Smooth muscle cell (in vitro differentiated cells): ENCODE measurements at regions not wholly inside any gene's neighbourhood (a gene's known extent, or its start where the extent isn't known, plus 50 kb on each side); places are given as distances from the start of the nearest gene placed in this dataset.

Experiments
- DNase-seq: peaks from one replicate; lab custom pipeline; 2025; ENCODE audit not compliant: unreplicated experiment; lab: John Stamatoyannopoulos, UW
- H2AFZ ChIP-seq: fragments of 200-600 bp; sonication (generic); 2 replicates; pipeline ENCODE4 v1.6.0; 2016; ENCODE audit warnings: antibody characterized with exemption, low read depth, mild to moderate bottlenecking
- H3F3A ChIP-seq: fragments of 200-600 bp; sonication (generic); 2 replicates; pipeline ENCODE4 v1.6.0; 2017; ENCODE audit warnings: antibody characterized with exemption, low read depth
- H3K27ac ChIP-seq: fragments of 200-600 bp; sonication (generic); 2 replicates; pipeline ENCODE4 v1.5.1; 2016; ENCODE audit warnings: low read depth, mild to moderate bottlenecking
- H3K27me3 ChIP-seq: fragments of 200-600 bp; sonication (generic); 2 replicates; pipeline ENCODE4 v1.6.1; 2016; ENCODE audit warnings: low read depth, mild to moderate bottlenecking
- H3K36me3 ChIP-seq: fragments of 200-600 bp; sonication (generic); 2 replicates; pipeline ENCODE4 v1.5.1; 2016; ENCODE audit warnings: low read depth
- H3K4me1 ChIP-seq: fragments of 200-600 bp; sonication (generic); 2 replicates; pipeline ENCODE4 v1.5.1; 2016; ENCODE audit warnings: low read depth
- H3K4me2 ChIP-seq: fragments of 200-600 bp; sonication (generic); 2 replicates; pipeline ENCODE4 v1.6.0; 2016; ENCODE audit warnings: mild to moderate bottlenecking
- H3K4me3 ChIP-seq: fragments of 200-600 bp; sonication (generic); 2 replicates; pipeline ENCODE4 v1.5.1; 2016; ENCODE audit warnings: mild to moderate bottlenecking
- H3K79me2 ChIP-seq: fragments of 200-600 bp; sonication (generic); 2 replicates; pipeline ENCODE4 v1.6.0; 2016; ENCODE audit warnings: low read depth, mild to moderate bottlenecking
- H3K9ac ChIP-seq: fragments of 200-600 bp; sonication (generic); 2 replicates; pipeline ENCODE4 v1.6.0; 2016; ENCODE audit warnings: low read depth
- H3K9me3 ChIP-seq: fragments of 200-600 bp; sonication (generic); replicated peaks from 2 replicates; pipeline ENCODE4 v1.5.1; 2016; ENCODE audit warnings: low read depth
- H4K20me1 ChIP-seq: fragments of 200-600 bp; sonication (generic); 2 replicates; pipeline ENCODE4 v1.6.0; 2016; ENCODE audit warnings: low read depth
- WGBS: methylation state at CpG from one replicate; pipeline ENCODE4 v1.1.7; 2016; ENCODE audit warnings: low lambda C conversion rate; 5-methylcytosine and 5-hydroxymethylcytosine counted together
- TF ChIP-seq, protein P1 (sequence below): fragments of 200-600 bp; sonication (generic); IDR thresholded peaks from 2 replicates; pipeline ENCODE4 v1.5.1; 2017; ENCODE audit warnings: borderline replicate concordance, mild to moderate bottlenecking, antibody characterized with exemption; ENCODE audit not compliant: insufficient read depth, poor library complexity, severe bottlenecking

DNA sequence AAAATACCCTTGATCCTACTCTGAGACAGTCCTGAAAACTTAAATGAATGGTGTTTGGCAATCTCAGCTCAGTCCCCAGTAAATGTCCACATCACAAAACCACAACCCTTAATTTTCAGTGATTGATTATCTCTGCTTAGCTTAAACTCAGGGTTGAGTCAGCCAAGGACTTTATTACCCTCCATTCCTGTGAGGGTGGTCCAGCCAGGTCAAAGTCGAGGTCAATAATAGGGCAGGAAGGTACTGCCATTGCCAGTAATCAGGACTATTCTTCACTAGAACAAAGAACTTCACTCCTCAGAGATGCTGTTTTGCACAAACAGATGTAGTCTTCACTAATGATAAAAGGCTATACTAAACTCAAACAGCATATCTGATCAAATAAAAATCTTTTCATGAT, 499.4 kb downstream of the ISL1 start:
- Histone ChIP-seq H3K4me2 (peak overlapping the region; percentile 50), H3K4me1 (peaks cover 13% of the 10 kb centered on the region), H3K36me3 (no peaks in the 10 kb centered on the region), H4K20me1 (no peaks in the 10 kb centered on the region), H3K9me3 (no peaks in the 10 kb centered on the region), H3K27ac (no peak overlapping the region), H3F3A (no peaks in the 10 kb centered on the region), H3K79me2 (no peaks in the 10 kb centered on the region), H3K9ac (no peak overlapping the region), H3K27me3 (no peaks in the 10 kb centered on the region), H3K4me3 (no peak overlapping the region), H2AFZ (peak overlapping the region; percentile 19)
- TF ChIP-seq, protein P1, sequence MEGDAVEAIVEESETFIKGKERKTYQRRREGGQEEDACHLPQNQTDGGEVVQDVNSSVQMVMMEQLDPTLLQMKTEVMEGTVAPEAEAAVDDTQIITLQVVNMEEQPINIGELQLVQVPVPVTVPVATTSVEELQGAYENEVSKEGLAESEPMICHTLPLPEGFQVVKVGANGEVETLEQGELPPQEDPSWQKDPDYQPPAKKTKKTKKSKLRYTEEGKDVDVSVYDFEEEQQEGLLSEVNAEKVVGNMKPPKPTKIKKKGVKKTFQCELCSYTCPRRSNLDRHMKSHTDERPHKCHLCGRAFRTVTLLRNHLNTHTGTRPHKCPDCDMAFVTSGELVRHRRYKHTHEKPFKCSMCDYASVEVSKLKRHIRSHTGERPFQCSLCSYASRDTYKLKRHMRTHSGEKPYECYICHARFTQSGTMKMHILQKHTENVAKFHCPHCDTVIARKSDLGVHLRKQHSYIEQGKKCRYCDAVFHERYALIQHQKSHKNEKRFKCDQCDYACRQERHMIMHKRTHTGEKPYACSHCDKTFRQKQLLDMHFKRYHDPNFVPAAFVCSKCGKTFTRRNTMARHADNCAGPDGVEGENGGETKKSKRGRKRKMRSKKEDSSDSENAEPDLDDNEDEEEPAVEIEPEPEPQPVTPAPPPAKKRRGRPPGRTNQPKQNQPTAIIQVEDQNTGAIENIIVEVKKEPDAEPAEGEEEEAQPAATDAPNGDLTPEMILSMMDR: no peak
- no peak for DNase-seq
- WGBS: 0% methylated on average over 1 of the region's 1 CpG

DNA sequence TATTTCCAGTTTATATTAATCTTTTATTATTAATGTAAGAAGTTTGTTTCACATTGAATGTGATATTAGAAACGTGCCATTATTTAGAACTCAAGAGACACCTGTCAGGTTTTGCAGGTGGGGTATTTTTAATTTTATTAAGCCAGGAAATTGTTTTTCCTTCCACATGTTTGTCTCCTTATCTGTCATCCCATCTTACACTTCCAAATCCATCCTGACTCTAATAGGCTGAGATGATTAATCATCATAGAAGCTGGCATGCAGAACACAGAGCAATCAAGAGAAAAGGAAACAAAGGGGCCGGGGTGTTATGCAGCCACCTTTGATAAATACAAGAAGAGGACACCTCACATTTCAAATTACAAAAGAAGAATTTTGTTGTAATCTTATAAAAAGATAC, 506.5 kb downstream of the ISL1 start:
- Histone ChIP-seq H3K27ac (no peak overlapping the region), H3K4me2 (no peak overlapping the region), H4K20me1 (no peaks in the 10 kb centered on the region), H3K79me2 (no peaks in the 10 kb centered on the region), H3K27me3 (no peaks in the 10 kb centered on the region), H2AFZ (no peak overlapping the region), H3K4me3 (no peak overlapping the region), H3F3A (no peaks in the 10 kb centered on the region), H3K4me1 (no peaks in the 10 kb centered on the region), H3K9me3 (no peaks in the 10 kb centered on the region), H3K9ac (no peak overlapping the region), H3K36me3 (no peaks in the 10 kb centered on the region)
- TF ChIP-seq, protein P1: no peak
- 84% methylated on average over 2 of the region's 2 CpGs for WGBS
- DNase-seq: no peak

DNA sequence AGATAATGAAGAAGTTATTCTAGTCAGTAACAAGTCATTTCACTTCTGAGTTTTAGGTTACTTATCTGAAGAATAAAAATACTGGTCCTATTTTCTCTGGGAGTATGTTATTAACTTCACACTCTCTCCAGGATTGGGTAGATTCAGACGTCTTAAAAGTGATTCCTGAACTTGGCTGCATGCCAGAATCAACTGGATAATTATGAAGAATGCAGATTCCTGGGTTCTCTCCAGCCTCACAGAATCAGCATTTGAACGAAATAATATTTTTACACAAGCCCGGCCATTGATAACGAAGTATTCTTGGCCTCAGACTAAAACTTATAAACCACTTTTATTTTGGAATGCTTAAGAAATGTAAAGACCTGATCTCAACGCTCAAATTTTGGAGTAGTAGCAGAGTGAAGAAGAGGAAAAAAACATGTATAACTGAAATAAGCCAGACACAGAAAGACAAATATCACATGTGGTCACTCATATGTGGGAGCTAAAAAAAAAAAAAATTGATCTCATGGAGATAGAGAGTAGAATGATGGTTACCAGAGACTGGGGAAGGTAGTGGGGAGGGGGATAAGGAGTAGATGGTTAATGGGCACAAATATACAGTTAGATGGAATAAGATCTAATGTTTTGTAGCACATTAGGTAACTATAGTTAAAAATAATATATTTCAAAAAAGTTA, 507.3 kb downstream of the ISL1 start:
- 81% methylated on average over 5 of the region's 5 CpGs for WGBS
- Histone ChIP-seq H3F3A (no peaks in the 10 kb centered on the region), H3K27ac (no peak overlapping the region), H3K4me3 (no peak overlapping the region), H3K4me2 (no peak overlapping the region), H3K9me3 (no peaks in the 10 kb centered on the region), H3K36me3 (no peaks in the 10 kb centered on the region), H3K4me1 (no peaks in the 10 kb centered on the region), H2AFZ (no peak overlapping the region), H4K20me1 (no peaks in the 10 kb centered on the region), H3K9ac (no peak overlapping the region), H3K79me2 (no peaks in the 10 kb centered on the region), H3K27me3 (no peaks in the 10 kb centered on the region)
- TF ChIP-seq, protein P1: no peak
- no peak for DNase-seq

DNA sequence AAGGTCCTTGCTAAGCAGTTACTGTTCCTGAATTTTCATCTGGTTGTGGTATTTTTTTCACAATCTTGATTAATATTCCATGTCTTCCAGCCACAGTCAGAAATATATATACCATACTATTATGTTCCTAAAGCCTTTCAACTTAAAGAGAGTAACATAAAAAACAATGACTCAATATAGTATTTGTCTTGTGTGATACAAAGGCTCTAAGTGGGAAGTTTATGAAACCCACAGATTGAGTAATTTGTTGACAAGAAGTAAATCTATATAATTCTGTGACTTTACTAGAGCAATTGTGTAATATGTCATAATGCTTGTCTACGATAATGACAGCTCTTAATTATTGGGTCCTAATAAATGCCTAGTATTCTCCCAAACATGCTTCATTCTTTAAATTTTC, 509.4 kb downstream of the ISL1 start:
- Histone ChIP-seq H3K27ac (no peak overlapping the region), H3F3A (no peaks in the 10 kb centered on the region), H4K20me1 (no peaks in the 10 kb centered on the region), H3K27me3 (no peaks in the 10 kb centered on the region), H3K4me3 (no peak overlapping the region), H3K9ac (no peak overlapping the region), H3K4me2 (no peak overlapping the region), H3K79me2 (no peaks in the 10 kb centered on the region), H3K36me3 (no peaks in the 10 kb centered on the region), H3K9me3 (no peaks in the 10 kb centered on the region), H2AFZ (no peak overlapping the region), H3K4me1 (no peaks in the 10 kb centered on the region)
- 64% methylated on average over 1 of the region's 1 CpG for WGBS
- DNase-seq: no peak
- TF ChIP-seq, protein P1: no peak
